Tibial nerve (tissue), 4 donors: ENCODE measurements at regions not wholly inside any gene's neighbourhood (a gene's known extent, or its start where the extent isn't known, plus 50 kb on each side); places are given as distances from the start of the nearest gene placed in this dataset.

Source experiments
- DNase-seq, 2 donors: peaks; one replicate each; pipeline ENCODE4 v3.0.0-alpha.2; 2019; ENCODE audit warnings: low spot score in 2 of 2
- H3K27ac ChIP-seq, 4 donors: fragments of 200-600 bp; sonication (generic) in 3 of 4; one replicate each; pipeline ENCODE4 v1.5.1; 2017 to 2019; ENCODE audit warnings: mild to moderate bottlenecking in 1 of 4
- H3K27me3 ChIP-seq, 2 donors: fragments of 200-600 bp; sonication (generic) in 1 of 2; one replicate each; pipeline versions ENCODE4 v1.5.1 to v1.6.0; 2017 to 2019
- H3K36me3 ChIP-seq, 3 donors: fragments of 200-600 bp; sonication (generic); one replicate each; pipeline ENCODE4 v1.5.1; 2018 to 2019
- H3K4me1 ChIP-seq, 4 donors: fragments of 200-600 bp; sonication (generic) in 3 of 4; one replicate each; pipeline ENCODE4 v1.5.1; 2017 to 2019
- H3K4me3 ChIP-seq, 4 donors: fragments of 200-600 bp; sonication (generic) in 3 of 4; one replicate each; pipeline ENCODE4 v1.5.1; 2017 to 2019; ENCODE audit warnings: mild to moderate bottlenecking in 1 of 4, moderate library complexity in 1 of 4
- H3K9me3 ChIP-seq, 4 donors: fragments of 200-600 bp; sonication (generic) in 3 of 4; one replicate each; pipeline ENCODE4 v1.5.1; 2017 to 2019
- CTCF ChIP-seq, 5 experiments: fragments of 200-600 bp in 3 of 5; fragments of 450-650 bp in 2 of 5; sonication (generic) in 3 of 5; IDR thresholded peaks; one replicate each; pipeline ENCODE4 v1.5.1; 2016 to 2019; ENCODE audit warnings: antibody characterized with exemption in 5 of 5, mild to moderate bottlenecking in 3 of 5, moderate library complexity in 2 of 5
- EP300 ChIP-seq, 2 donors: sonication (generic); formaldehyde crosslinking; IDR thresholded peaks; one replicate each; pipeline ENCODE4 v1.6.1; 2017; ENCODE audit warnings: antibody characterized with exemption in 2 of 2, mild to moderate bottlenecking in 1 of 2
- POLR2A ChIP-seq, 2 donors: fragments of 450-650 bp; IDR thresholded peaks; one replicate each; pipeline ENCODE4 v1.6.1; 2017; ENCODE audit warnings: antibody characterized with exemption in 2 of 2, mild to moderate bottlenecking in 2 of 2, moderate library complexity in 2 of 2
- WGBS, 2 donors: methylation state at CpG; one replicate each; pipeline ENCODE4 v1.1.5; 2018; 5-methylcytosine and 5-hydroxymethylcytosine counted together

- H3K9me3 ChIP-seq, result no peaks in the 10 kb centered on the region
- H3K36me3 ChIP-seq, result no peaks in the 10 kb centered on the region
- H3K4me3 ChIP-seq, result no peak overlapping the region
- no peaks in the 10 kb centered on the region for H3K4me1 ChIP-seq
- H3K27me3 ChIP-seq, result no peaks in the 10 kb centered on the region
- no peak for TF ChIP-seq EP300 (IDR thresholded peaks at IDR 0.05)
- TF ChIP-seq POLR2A (IDR thresholded peaks at IDR 0.05), result no peak
- no peak for TF ChIP-seq CTCF (IDR thresholded peaks at IDR 0.05)
- no peak for DNase-seq
- no peak overlapping the region for H3K27ac ChIP-seq
- WGBS, 2 donors, result 83 to 87% methylated on average over 4 of the region's 4 CpGs
These were observed 308.2 kb downstream of the ACTL7B start for GRCh38 chr9:108547411-108548135.

GRCh38 chr9:108546215-108546614 lies 309.6 kb downstream of the ACTL7B start:
- Histone ChIP-seq H3K9me3 (no peaks in the 10 kb centered on the region), H3K4me3 (no peak overlapping the region), H3K27me3 (no peaks in the 10 kb centered on the region), H3K36me3 (no peaks in the 10 kb centered on the region), H3K4me1 (no peaks in the 10 kb centered on the region), H3K27ac (no peak overlapping the region)
- TF ChIP-seq EP300 (IDR thresholded peaks at IDR 0.05) (no peak), CTCF (IDR thresholded peaks at IDR 0.05) (no peak), POLR2A (IDR thresholded peaks at IDR 0.05) (no peak)
- WGBS, 2 donors, result 79 to 82% methylated on average over 2 of the region's 2 CpGs
- DNase-seq, result no peak

- WGBS, 2 donors, result 90 to 91% methylated on average over 4 of the region's 4 CpGs
These were observed 310.4 kb downstream of the ACTL7B start for GRCh38 chr9:108545436-108545835.

GRCh38 chr9:108544866-108545265 lies 310.9 kb downstream of the ACTL7B start:
- no peaks in the 10 kb centered on the region for H3K4me1 ChIP-seq
- 84 to 91% methylated on average over 2 of the region's 2 CpGs for WGBS, 2 donors
- no peak overlapping the region for H3K4me3 ChIP-seq
- H3K27me3 ChIP-seq, result no peaks in the 10 kb centered on the region
- no peak for DNase-seq
- TF ChIP-seq CTCF (IDR thresholded peaks at IDR 0.05) (no peak), EP300 (IDR thresholded peaks at IDR 0.05) (no peak), POLR2A (IDR thresholded peaks at IDR 0.05) (no peak)
- H3K9me3 ChIP-seq, result no peaks in the 10 kb centered on the region
- no peaks in the 10 kb centered on the region for H3K36me3 ChIP-seq
- no peak overlapping the region for H3K27ac ChIP-seq

More at GRCh38 chr9:108545436-108545835, 310.4 kb downstream of the ACTL7B start:
- no peaks in the 10 kb centered on the region for H3K27me3 ChIP-seq
- no peak overlapping the region for H3K4me3 ChIP-seq
- H3K4me1 ChIP-seq, result no peaks in the 10 kb centered on the region
- DNase-seq, result no peak
- no peaks in the 10 kb centered on the region for H3K36me3 ChIP-seq
- H3K27ac ChIP-seq, result no peak overlapping the region
- TF ChIP-seq EP300 (IDR thresholded peaks at IDR 0.05), result no peak
- TF ChIP-seq POLR2A (IDR thresholded peaks at IDR 0.05), result no peak
- TF ChIP-seq CTCF (IDR thresholded peaks at IDR 0.05), result no peak
- H3K9me3 ChIP-seq, result no peaks in the 10 kb centered on the region

GRCh38 chr9:108543251-108543778 lies 312.5 kb downstream of the ACTL7B start:
- H3K4me3 ChIP-seq, result no peak overlapping the region
- no peaks in the 10 kb centered on the region for H3K27me3 ChIP-seq
- no peak for DNase-seq
- 39 to 50% methylated on average over 4 to 5 of the region's 5 CpGs for WGBS, 2 donors
- no peak overlapping the region for H3K27ac ChIP-seq
- no peaks in the 10 kb centered on the region for H3K4me1 ChIP-seq
- TF ChIP-seq CTCF (IDR thresholded peaks at IDR 0.05) (no peak), POLR2A (IDR thresholded peaks at IDR 0.05) (no peak), EP300 (IDR thresholded peaks at IDR 0.05) (no peak)
- no peaks in the 10 kb centered on the region for H3K36me3 ChIP-seq
- H3K9me3 ChIP-seq, result no peaks in the 10 kb centered on the region
